HCT116 (cell line): ENCODE measurements at regions not wholly inside any gene's neighbourhood (a gene's known extent, or its start where the extent isn't known, plus 50 kb on each side); places are given as distances from the start of the nearest gene placed in this dataset.

Experiments
- ATAC-seq: fragments of 200-7000 bp; cut with Tn5 transposase; 2 replicates; pipeline ENCODE4 v1.9.1; 2020; ENCODE audit warnings: mild to moderate bottlenecking, moderate library complexity
- BruUV-seq: library from RNA; stranded (reverse); fragments of 400-500 nt; replicated peaks from 2 replicates; lab custom pipeline; 2021; lab: Mats Ljungman, UMichigan
- CTCF ChIA-PET: fragments of 300-600 bp; sonication (Branson Sonifier 250); formaldehyde crosslinking; loops from one replicate; lab custom pipeline; 2021; ENCODE audit warnings: antibody characterized with exemption; lab: Charles Lee
- POLR2A ChIA-PET: fragments of 300-600, 350-600 bp; sonication (Branson Sonifier 250); formaldehyde crosslinking; loops from one replicate; lab custom pipeline; 2021; ENCODE audit warnings: antibody characterized with exemption; lab: Charles Lee
- RAD21 ChIA-PET, 2 experiments: fragments of 300-600 bp; sonication (Branson Sonifier 250); formaldehyde crosslinking; loops; one replicate each; lab custom pipeline; 2023; ENCODE audit warnings: low total read pairs in 2 of 2; ENCODE audit not compliant: uncharacterized antibody in 2 of 2, unreplicated experiment in 2 of 2, low non-redundant PET in 1 of 2; lab: Charles Lee
- DNase-seq: peaks from one replicate; pipeline ENCODE4 v3.0.0-alpha.2; 2010; ENCODE audit warnings: low read depth, low spot score
- H2AFZ ChIP-seq: fragments of 200-600 bp; shearing (Covaris generic), sonication (generic); 2 replicates; pipeline ENCODE4 v1.6.1; 2017; ENCODE audit warnings: low read depth, mixed run types, mixed read lengths, antibody characterized with exemption, low read length; ENCODE audit not compliant: poor library complexity, severe bottlenecking
- H3K27ac ChIP-seq: 2 replicates; pipeline ENCODE4 v1.5.1; 2012; ENCODE audit warnings: low read depth, low read length
- H3K27me3 ChIP-seq: fragments of 200-600 bp; sonication (generic); 2 replicates; pipeline ENCODE4 v1.6.1; 2016; ENCODE audit warnings: mixed run types, low read length, mixed read lengths; ENCODE audit not compliant: insufficient read depth
- H3K36me3 ChIP-seq, 2 experiments: fragments of 200-500 bp in 1 of 2; fragments of 200-600 bp in 1 of 2; sonication (Bioruptor generic) in 1 of 2; sonication (generic) in 1 of 2; 2 replicates each; pipeline versions ENCODE4 v1.5.1 to v1.6.1; 2014 to 2016; ENCODE audit warnings: low read length in 2 of 2, inconsistent platforms in 1 of 2, mixed read lengths in 1 of 2, mixed run types in 1 of 2; ENCODE audit not compliant: insufficient read depth in 2 of 2, control insufficient read depth in 1 of 2
- H3K4me1 ChIP-seq, 2 experiments: fragments of 200-600 bp in 1 of 2; sonication (generic) in 1 of 2; 2 replicates each; pipeline versions ENCODE4 v1.5.1 to v1.6.1; 2012 to 2017; ENCODE audit warnings: low read length in 2 of 2, inconsistent platforms in 1 of 2, mild to moderate bottlenecking in 1 of 2, mixed read lengths in 1 of 2, mixed run types in 1 of 2, moderate library complexity in 1 of 2; ENCODE audit not compliant: insufficient read depth in 2 of 2, control insufficient read depth in 1 of 2
- H3K4me2 ChIP-seq: fragments of 200-600 bp; sonication (generic); 2 replicates; pipeline ENCODE4 v1.6.1; 2017; ENCODE audit warnings: mixed run types, low read length, mixed read lengths
- H3K4me3 ChIP-seq, 2 experiments: fragments of 200-600 bp in 1 of 2; sonication (generic) in 1 of 2; replicated peaks in 1 of 2; 2 replicates each; pipeline ENCODE4 v1.5.1; 2011 to 2016; ENCODE audit warnings: low read length in 2 of 2, control low read depth in 1 of 2, low read depth in 1 of 2, mild to moderate bottlenecking in 1 of 2, mixed read lengths in 1 of 2, mixed run types in 1 of 2
- H3K79me2 ChIP-seq: fragments of 200-600 bp; sonication (generic); 2 replicates; pipeline ENCODE4 v1.6.1; 2017; ENCODE audit warnings: mild to moderate bottlenecking, mixed run types, low read length, moderate library complexity, mixed read lengths; ENCODE audit not compliant: insufficient read depth
- H3K9ac ChIP-seq: fragments of 200-600 bp; sonication (generic); 2 replicates; pipeline ENCODE4 v1.6.1; 2016; ENCODE audit warnings: low read length, mixed read lengths
- H3K9me2 ChIP-seq: fragments of 200-600 bp; sonication (generic), shearing (Covaris generic); 2 replicates; pipeline ENCODE4 v1.6.1; 2017; ENCODE audit warnings: mixed run types, mild to moderate bottlenecking, moderate library complexity; ENCODE audit not compliant: insufficient read depth
- H3K9me3 ChIP-seq, 2 experiments: fragments of 200-500 bp in 1 of 2; fragments of 200-600 bp in 1 of 2; sonication (Bioruptor generic) in 1 of 2; sonication (generic) in 1 of 2; 2 replicates each; pipeline ENCODE4 v1.6.1; 2014 to 2017; ENCODE audit warnings: low read length in 2 of 2, mixed read lengths in 2 of 2, inconsistent platforms in 1 of 2, low read depth in 1 of 2, mild to moderate bottlenecking in 1 of 2, mixed run types in 1 of 2, moderate library complexity in 1 of 2; ENCODE audit not compliant: control insufficient read depth in 1 of 2, insufficient read depth in 1 of 2
- H4K20me1 ChIP-seq: fragments of 200-600 bp; sonication (generic), shearing (Covaris generic); 2 replicates; pipeline ENCODE4 v1.6.1; 2017; ENCODE audit warnings: mixed run types, mild to moderate bottlenecking, moderate library complexity; ENCODE audit not compliant: insufficient read depth
- CBX3 ChIP-seq: IDR thresholded peaks from 2 replicates; pipeline ENCODE4 v1.6.1; 2012; ENCODE audit warnings: low read depth
- ELF1 ChIP-seq: IDR thresholded peaks from 2 replicates; pipeline ENCODE4 v1.6.1; 2012; ENCODE audit warnings: low read depth, borderline replicate concordance
- EZH2 ChIP-seq: fragments of 200-600 bp; sonication (generic); IDR thresholded peaks from 2 replicates; pipeline ENCODE4 v1.6.1; 2017; ENCODE audit warnings: antibody characterized with exemption, mixed run types
- EZH2phosphoT487 ChIP-seq: fragments of 200-600 bp; IDR thresholded peaks from 2 replicates; pipeline ENCODE4 v1.6.1; 2018; ENCODE audit warnings: antibody characterized with exemption, borderline replicate concordance
- FOSL1 ChIP-seq: IDR thresholded peaks from 2 replicates; pipeline ENCODE4 v1.6.1; 2012; ENCODE audit warnings: low read depth
- POLR2A ChIP-seq: IDR thresholded peaks from 2 replicates; pipeline ENCODE4 v1.7.0; 2011; ENCODE audit warnings: borderline replicate concordance; ENCODE audit not compliant: insufficient read depth, insufficient read length; ENCODE audit errors: extremely low read depth
- RAD21 ChIP-seq: IDR thresholded peaks from 2 replicates; pipeline ENCODE4 v1.6.1; 2012; ENCODE audit warnings: low read depth, mild to moderate bottlenecking
- SIN3A ChIP-seq: IDR thresholded peaks from 2 replicates; pipeline ENCODE4 v1.6.1; 2012; ENCODE audit warnings: low read depth
- SP1 ChIP-seq: IDR thresholded peaks from 2 replicates; pipeline ENCODE4 v1.6.1; 2012; ENCODE audit warnings: low read depth
- SRF ChIP-seq: IDR thresholded peaks from 2 replicates; pipeline ENCODE4 v1.6.1; 2012; ENCODE audit warnings: low read depth
- TCF7L2 ChIP-seq: IDR thresholded peaks from 2 replicates; pipeline ENCODE4 v1.7.0; 2011; ENCODE audit warnings: borderline replicate concordance, inconsistent platforms; ENCODE audit not compliant: insufficient read depth, insufficient read length; ENCODE audit errors: extremely low read depth
- ZFX ChIP-seq: fragments of 450-650 bp; IDR thresholded peaks from 2 replicates; pipeline ENCODE4 v1.6.1; 2017
- ZNF274 ChIP-seq: fragments of 200-500 bp; sonication (Bioruptor generic); IDR thresholded peaks from 2 replicates; pipeline ENCODE4 v1.6.1; 2014; ENCODE audit warnings: mild to moderate bottlenecking, low read depth, low read length, inconsistent platforms
- intact Hi-C: fragments of 100-400 bp; cut with micrococcal nuclease; formaldehyde crosslinking; loops from 2 replicates; pipeline ENCODE4 v1.10.0; 2022
- TF ChIP-seq, protein P1 (sequence below): IDR thresholded peaks from 2 replicates; pipeline ENCODE4 v1.6.1; 2012; ENCODE audit warnings: low read depth
- TF ChIP-seq, protein P2 (sequence below): IDR thresholded peaks from 2 replicates; pipeline ENCODE4 v1.6.1; 2011; ENCODE audit warnings: mild to moderate bottlenecking, low read length, moderate library complexity; ENCODE audit not compliant: insufficient replicate concordance; ENCODE audit errors: extremely low read depth
- TF ChIP-seq, protein P3 (sequence below): IDR thresholded peaks from 2 replicates; pipeline ENCODE4 v1.6.1; 2012
- TF ChIP-seq, protein P4 (sequence below), 3 experiments: fragments of 200-600 bp in 1 of 3; sonication (generic) in 1 of 3; IDR thresholded peaks in 2 of 3; conservative IDR thresholded peaks in 1 of 3; 2 replicates each; pipeline ENCODE4 v1.5.1; 2012 to 2017; ENCODE audit warnings: low read depth in 2 of 3, low read length in 2 of 3, antibody characterized with exemption in 1 of 3, borderline replicate concordance in 1 of 3, control low read depth in 1 of 3, mild to moderate bottlenecking in 1 of 3, mixed read lengths in 1 of 3, mixed run types in 1 of 3, moderate library complexity in 1 of 3; ENCODE audit not compliant: insufficient read depth in 1 of 3

DNA sequence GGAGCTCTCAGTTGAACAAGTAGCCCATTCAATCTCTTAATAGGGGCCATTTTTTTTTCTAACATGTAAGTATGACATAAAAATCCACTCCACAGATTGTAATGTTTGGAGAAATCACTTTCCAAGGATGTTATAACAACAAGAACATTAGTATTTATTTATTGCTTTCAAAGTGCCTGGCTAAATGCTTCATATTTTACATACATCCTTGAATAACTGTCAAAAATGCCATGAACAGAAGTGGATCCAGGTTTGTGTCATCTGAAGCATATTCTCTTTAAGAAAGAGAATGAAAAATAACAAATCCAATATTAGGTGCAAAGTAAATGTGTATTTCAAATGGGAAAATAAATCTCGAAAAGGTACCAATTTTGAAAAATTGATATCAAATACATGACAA is 344.0 kb upstream of the FAT3 start:
- ATAC-seq (no peak), DNase-seq (no peak)
- no peak overlapping the region for H3K4me2 ChIP-seq
- TF ChIP-seq SRF (no peak), CBX3 (no peak), RAD21 (no peak), ELF1 (no peak), EZH2 (no peak), ZFX (no peak), FOSL1 (no peak), SP1 (no peak), SIN3A (no peak), TCF7L2 (no peak), ZNF274 (no peak), EZH2phosphoT487 (no peak), POLR2A (no peak)
- TF ChIP-seq, protein P1, sequence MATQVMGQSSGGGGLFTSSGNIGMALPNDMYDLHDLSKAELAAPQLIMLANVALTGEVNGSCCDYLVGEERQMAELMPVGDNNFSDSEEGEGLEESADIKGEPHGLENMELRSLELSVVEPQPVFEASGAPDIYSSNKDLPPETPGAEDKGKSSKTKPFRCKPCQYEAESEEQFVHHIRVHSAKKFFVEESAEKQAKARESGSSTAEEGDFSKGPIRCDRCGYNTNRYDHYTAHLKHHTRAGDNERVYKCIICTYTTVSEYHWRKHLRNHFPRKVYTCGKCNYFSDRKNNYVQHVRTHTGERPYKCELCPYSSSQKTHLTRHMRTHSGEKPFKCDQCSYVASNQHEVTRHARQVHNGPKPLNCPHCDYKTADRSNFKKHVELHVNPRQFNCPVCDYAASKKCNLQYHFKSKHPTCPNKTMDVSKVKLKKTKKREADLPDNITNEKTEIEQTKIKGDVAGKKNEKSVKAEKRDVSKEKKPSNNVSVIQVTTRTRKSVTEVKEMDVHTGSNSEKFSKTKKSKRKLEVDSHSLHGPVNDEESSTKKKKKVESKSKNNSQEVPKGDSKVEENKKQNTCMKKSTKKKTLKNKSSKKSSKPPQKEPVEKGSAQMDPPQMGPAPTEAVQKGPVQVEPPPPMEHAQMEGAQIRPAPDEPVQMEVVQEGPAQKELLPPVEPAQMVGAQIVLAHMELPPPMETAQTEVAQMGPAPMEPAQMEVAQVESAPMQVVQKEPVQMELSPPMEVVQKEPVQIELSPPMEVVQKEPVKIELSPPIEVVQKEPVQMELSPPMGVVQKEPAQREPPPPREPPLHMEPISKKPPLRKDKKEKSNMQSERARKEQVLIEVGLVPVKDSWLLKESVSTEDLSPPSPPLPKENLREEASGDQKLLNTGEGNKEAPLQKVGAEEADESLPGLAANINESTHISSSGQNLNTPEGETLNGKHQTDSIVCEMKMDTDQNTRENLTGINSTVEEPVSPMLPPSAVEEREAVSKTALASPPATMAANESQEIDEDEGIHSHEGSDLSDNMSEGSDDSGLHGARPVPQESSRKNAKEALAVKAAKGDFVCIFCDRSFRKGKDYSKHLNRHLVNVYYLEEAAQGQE = no peak
- TF ChIP-seq, protein P2, sequence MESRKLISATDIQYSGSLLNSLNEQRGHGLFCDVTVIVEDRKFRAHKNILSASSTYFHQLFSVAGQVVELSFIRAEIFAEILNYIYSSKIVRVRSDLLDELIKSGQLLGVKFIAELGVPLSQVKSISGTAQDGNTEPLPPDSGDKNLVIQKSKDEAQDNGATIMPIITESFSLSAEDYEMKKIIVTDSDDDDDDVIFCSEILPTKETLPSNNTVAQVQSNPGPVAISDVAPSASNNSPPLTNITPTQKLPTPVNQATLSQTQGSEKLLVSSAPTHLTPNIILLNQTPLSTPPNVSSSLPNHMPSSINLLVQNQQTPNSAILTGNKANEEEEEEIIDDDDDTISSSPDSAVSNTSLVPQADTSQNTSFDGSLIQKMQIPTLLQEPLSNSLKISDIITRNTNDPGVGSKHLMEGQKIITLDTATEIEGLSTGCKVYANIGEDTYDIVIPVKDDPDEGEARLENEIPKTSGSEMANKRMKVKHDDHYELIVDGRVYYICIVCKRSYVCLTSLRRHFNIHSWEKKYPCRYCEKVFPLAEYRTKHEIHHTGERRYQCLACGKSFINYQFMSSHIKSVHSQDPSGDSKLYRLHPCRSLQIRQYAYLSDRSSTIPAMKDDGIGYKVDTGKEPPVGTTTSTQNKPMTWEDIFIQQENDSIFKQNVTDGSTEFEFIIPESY = no peak
- TF ChIP-seq, protein P3, sequence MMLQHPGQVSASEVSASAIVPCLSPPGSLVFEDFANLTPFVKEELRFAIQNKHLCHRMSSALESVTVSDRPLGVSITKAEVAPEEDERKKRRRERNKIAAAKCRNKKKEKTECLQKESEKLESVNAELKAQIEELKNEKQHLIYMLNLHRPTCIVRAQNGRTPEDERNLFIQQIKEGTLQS = no peak
- TF ChIP-seq, protein P4, sequence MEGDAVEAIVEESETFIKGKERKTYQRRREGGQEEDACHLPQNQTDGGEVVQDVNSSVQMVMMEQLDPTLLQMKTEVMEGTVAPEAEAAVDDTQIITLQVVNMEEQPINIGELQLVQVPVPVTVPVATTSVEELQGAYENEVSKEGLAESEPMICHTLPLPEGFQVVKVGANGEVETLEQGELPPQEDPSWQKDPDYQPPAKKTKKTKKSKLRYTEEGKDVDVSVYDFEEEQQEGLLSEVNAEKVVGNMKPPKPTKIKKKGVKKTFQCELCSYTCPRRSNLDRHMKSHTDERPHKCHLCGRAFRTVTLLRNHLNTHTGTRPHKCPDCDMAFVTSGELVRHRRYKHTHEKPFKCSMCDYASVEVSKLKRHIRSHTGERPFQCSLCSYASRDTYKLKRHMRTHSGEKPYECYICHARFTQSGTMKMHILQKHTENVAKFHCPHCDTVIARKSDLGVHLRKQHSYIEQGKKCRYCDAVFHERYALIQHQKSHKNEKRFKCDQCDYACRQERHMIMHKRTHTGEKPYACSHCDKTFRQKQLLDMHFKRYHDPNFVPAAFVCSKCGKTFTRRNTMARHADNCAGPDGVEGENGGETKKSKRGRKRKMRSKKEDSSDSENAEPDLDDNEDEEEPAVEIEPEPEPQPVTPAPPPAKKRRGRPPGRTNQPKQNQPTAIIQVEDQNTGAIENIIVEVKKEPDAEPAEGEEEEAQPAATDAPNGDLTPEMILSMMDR (IDR thresholded peaks at IDR 0.05 in 2 of 3, conservative IDR thresholded peaks at IDR 0.05 in 1 of 3; ENCODE audit: borderline replicate concordance in 1 of 3, insufficient read depth in 1 of 3, low read depth in 2 of 3, low read length in 2 of 3) = no peak
- no peak overlapping the region for H3K9ac ChIP-seq
- no peaks in the 10 kb centered on the region for H3K79me2 ChIP-seq
- H3K9me2 ChIP-seq = no peaks in the 10 kb centered on the region
- no peaks in the 10 kb centered on the region for H3K4me1 ChIP-seq
- H3K4me3 ChIP-seq = no peak overlapping the region
- no peaks in the 10 kb centered on the region for H3K27me3 ChIP-seq
- intact Hi-C loops = no loop called here
- H3K9me3 ChIP-seq = peaks cover 7 to 28% of the 10 kb centered on the region in 2 experiments; a peak in 2 of 4 replicates
- ChIA-PET RAD21 (no interaction called here), POLR2A (no interaction called here), CTCF (no interaction called here)
- H4K20me1 ChIP-seq = no peaks in the 10 kb centered on the region
- H3K27ac ChIP-seq = no peak overlapping the region
- no TSS peak for BruUV-seq
- H3K36me3 ChIP-seq = no peaks in the 10 kb centered on the region
- H2AFZ ChIP-seq = no peak overlapping the region
